Stimulated activated effector memory CD8-positive, alpha-beta T cell treated with anti-CD3 and anti-CD28 coated beads, Interleukin-12 subunit alpha, Interleukin-12 subunit beta, amount 100 ng/mL, for 72 hours (primary cell): ENCODE measurements at regions not wholly inside any gene's neighbourhood (a gene's known extent, or its start where the extent isn't known, plus 50 kb on each side); places are given as distances from the start of the nearest gene placed in this dataset.
"Not testable (repeated sequence)": the region's sequence is repeated elsewhere in the genome, so short reads cannot be mapped to it uniquely, and the experiment has no call there.

Experiments
- ATAC-seq: fragments of 150-1000 bp; cut with Tn5 transposase; 2 replicates; pipeline ENCODE4 v1.10.0; 2021
- DNase-seq, 2 donors: peaks; one replicate each; pipeline ENCODE4 v3.0.0; 2021 to 2022; ENCODE audit warnings: low spot score in 2 of 2
- H3K27ac Mint-ChIP-seq: one replicate; pipeline ENCODE4 v1.8.0; 2022; ENCODE audit warnings: mild to moderate bottlenecking, mixed read lengths
- H3K36me3 Mint-ChIP-seq: one replicate; pipeline ENCODE4 v1.8.0; 2022; ENCODE audit warnings: mild to moderate bottlenecking, mixed read lengths
- H3K4me1 Mint-ChIP-seq: one replicate; pipeline ENCODE4 v1.8.0; 2022; ENCODE audit warnings: mixed read lengths
- H3K4me3 Mint-ChIP-seq: one replicate; pipeline ENCODE4 v1.8.0; 2022; ENCODE audit warnings: mild to moderate bottlenecking, mixed read lengths
- H3K9me3 Mint-ChIP-seq: one replicate; pipeline ENCODE4 v1.8.0; 2022; ENCODE audit warnings: mixed read lengths

DNA sequence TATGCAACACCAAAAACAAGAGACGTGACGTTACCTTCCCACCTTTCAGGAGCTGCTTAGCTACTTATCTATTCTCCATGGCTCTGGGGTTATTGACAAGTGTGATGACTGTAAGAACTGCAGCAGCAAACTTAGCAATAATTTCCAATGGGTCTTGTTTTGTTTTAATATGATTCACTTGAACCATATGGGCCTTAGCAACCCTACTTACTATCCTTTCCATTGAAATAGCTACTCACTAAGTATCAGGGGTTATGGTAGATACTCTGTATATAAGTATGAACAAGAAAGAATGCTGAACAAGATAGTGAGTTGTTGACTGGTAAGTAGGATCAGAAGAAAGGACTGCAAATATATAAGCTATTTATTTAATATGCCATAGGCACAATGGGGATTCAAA lies 69.3 kb upstream of the BBX start:
- Mint-ChIP-seq H3K4me3 (no peak overlapping the region), H3K9me3 (no peaks in the 10 kb centered on the region), H3K36me3 (no peaks in the 10 kb centered on the region), H3K4me1 (peaks cover 6% of the 10 kb centered on the region), H3K27ac (no peak overlapping the region)
- ATAC-seq (peak; percentile 47), DNase-seq (no peak)

DNA sequence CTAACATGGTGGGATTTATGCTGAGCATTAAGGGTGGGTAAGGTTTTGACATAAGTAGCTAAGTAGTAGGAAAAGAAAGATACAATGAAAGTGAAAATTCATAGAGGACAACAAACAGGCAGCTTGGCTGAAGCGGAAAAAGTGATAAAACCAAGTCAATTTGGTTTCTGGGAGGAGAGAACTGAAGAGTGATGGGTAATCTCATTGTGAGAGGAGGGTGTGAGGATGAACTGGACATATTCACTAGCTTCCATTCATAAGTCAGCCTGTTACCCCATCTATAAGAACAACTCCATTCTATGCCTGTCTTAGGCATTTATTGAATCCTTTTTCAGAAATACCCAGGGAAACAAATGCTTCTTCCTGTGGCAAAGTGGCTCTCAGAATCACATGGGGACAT lies 67.1 kb upstream of the BBX start:
- H3K4me3 Mint-ChIP-seq: no peak overlapping the region
- no peaks in the 10 kb centered on the region for H3K36me3 Mint-ChIP-seq
- peaks cover 6% of the 10 kb centered on the region for H3K4me1 Mint-ChIP-seq
- ATAC-seq: no peak
- no peak for DNase-seq
- H3K27ac Mint-ChIP-seq: no peak overlapping the region
- H3K9me3 Mint-ChIP-seq: no peaks in the 10 kb centered on the region

GRCh38 chr3:107456501-107456900 lies 66.3 kb upstream of the BBX start:
- Mint-ChIP-seq H3K9me3 (no peaks in the 10 kb centered on the region), H3K36me3 (no peaks in the 10 kb centered on the region), H3K4me1 (peaks cover 6% of the 10 kb centered on the region), H3K4me3 (no peak overlapping the region), H3K27ac (no peak overlapping the region)
- no peak for ATAC-seq
- DNase-seq: no peak

DNA sequence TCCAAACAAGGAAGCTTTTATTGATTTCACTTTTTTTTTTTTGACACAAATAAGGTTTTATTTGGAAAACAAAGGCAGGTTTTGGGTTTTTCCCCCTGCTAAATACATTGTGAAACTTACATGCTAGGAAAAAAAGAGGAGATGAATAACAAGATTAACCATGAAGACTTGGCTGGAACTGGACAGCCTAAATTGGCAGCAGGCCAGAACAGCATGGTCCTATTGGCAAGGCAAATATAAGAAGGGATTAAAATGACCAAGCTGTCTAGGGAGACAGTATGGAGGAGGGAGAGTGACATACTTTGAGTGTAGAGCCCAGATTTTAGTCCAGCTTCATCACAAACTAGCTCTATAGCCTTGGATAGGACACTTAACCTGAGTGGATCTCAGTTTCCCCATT lies 63.9 kb upstream of the BBX start:
- DNase-seq (no peak), ATAC-seq (no peak)
- Mint-ChIP-seq H3K4me1 (no peaks in the 10 kb centered on the region), H3K27ac (no peak overlapping the region), H3K9me3 (no peaks in the 10 kb centered on the region), H3K4me3 (no peak overlapping the region), H3K36me3 (no peaks in the 10 kb centered on the region)

DNA sequence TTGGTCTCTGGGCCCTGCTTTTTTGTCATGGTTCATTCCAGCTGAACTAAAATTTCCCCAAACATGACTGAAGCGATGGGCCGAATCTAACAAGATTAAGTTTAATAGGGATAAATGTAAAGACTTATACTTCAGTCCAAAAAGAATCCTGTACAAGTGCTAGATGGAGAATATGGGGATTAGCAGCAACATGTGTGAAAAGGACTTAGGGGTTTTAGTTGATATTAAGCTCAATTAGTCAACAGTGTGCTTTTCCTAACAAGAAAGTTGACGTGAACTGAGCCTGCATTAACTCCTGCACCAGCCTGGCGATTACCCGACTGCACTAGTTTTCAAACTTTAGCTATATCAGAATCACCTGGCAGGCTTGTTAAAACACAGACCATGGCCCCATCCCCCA lies 61.0 kb upstream of the BBX start:
- H3K4me1 Mint-ChIP-seq: no peaks in the 10 kb centered on the region

DNA sequence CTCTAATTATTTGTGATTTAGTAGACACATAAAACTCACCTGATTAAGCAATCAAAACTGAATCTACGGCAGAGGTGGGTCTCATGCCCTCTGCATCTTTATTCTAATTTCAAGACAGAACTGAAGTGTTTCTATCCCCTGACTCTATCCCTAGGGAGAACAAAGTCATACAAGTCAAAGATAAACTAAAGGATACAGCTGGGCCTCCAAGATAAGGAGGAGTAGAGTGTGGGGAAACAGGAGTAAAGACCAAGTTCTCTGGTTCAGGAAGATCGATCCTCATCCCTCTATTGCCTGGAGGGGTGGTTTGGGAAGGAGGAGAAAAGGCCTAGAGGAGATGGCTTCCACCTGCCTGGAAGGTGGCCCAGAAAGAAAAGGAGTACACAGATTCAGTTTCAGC lies 58.7 kb upstream of the BBX start:
- Mint-ChIP-seq H3K4me1 (no peaks in the 10 kb centered on the region), H3K4me3 (no peak overlapping the region), H3K9me3 (no peaks in the 10 kb centered on the region), H3K27ac (no peak overlapping the region), H3K36me3 (no peaks in the 10 kb centered on the region)
- no peak for ATAC-seq
- DNase-seq: no peak

More for the DNA sequence above, 61.0 kb upstream of the BBX start:
- DNase-seq (no peak), ATAC-seq (no peak)
- no peaks in the 10 kb centered on the region for H3K36me3 Mint-ChIP-seq
- H3K4me3 Mint-ChIP-seq: no peak overlapping the region
- H3K27ac Mint-ChIP-seq: no peak overlapping the region
- no peaks in the 10 kb centered on the region for H3K9me3 Mint-ChIP-seq

DNA sequence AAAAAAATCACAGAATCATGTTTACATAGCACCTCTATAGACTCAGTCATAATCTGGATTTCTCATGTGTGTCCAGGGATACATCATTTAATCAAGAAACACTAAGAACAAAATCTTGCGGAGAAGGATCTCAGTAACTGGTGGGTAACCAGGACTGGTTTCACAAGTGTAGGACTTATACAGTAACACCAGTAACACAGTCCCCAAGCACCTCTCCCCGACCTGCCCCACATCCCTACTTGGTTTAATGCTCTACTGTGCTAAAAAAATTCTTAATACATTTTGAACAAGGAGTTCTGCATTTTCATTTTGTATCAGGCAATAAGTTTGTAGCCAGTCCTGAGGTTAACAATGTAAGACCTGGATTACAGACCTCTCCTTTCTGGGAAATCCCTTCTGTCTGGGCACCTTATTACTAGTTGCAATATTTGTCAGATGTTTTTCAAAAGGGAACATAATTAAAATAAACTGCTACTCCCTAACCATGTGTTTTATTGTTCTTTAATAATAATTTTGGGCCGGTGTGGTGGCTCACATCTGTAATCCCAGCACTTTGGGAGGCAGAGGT lies 57.6 kb upstream of the BBX start:
- Mint-ChIP-seq H3K36me3 (no peaks in the 10 kb centered on the region), H3K4me3 (no peak overlapping the region), H3K4me1 (no peaks in the 10 kb centered on the region), H3K9me3 (no peaks in the 10 kb centered on the region), H3K27ac (no peak overlapping the region)
- ATAC-seq (peak; percentile 92), DNase-seq (peak in 1 of 2 donors; percentile 57)

DNA sequence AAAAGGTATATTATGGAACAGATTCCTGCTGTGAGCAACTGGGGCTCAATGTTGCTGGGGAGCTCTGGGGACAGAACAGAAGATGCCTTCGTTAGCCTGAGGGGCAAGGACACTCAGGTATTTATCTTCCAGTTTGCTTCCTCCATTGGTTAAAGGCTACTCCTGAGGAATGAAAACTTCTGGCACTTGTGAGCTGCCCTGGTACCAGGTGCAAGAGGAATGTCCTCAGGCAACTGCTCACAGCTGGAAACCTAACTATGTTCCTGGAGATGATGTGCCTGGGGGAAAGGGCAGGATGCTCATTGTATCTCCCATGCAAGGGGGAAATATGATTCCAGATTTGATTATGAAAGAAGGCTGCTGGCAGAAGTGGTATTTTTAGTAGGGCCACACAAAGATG lies 54.0 kb upstream of the BBX start:
- H3K36me3 Mint-ChIP-seq: no peaks in the 10 kb centered on the region
- H3K9me3 Mint-ChIP-seq: peaks cover 4% of the 10 kb centered on the region
- no peak overlapping the region for H3K27ac Mint-ChIP-seq
- no peaks in the 10 kb centered on the region for H3K4me1 Mint-ChIP-seq
- no peak for DNase-seq
- ATAC-seq: no peak
- H3K4me3 Mint-ChIP-seq: no peak overlapping the region

GRCh38 chr3:107470496-107470895 lies 52.3 kb upstream of the BBX start:
- H3K4me1 Mint-ChIP-seq, H3K9me3 Mint-ChIP-seq, H3K27ac Mint-ChIP-seq: not testable (repeated sequence)

More at GRCh38 chr3:107470496-107470895, 52.3 kb upstream of the BBX start:
- not testable (repeated sequence) for H3K4me3 Mint-ChIP-seq, DNase-seq, H3K36me3 Mint-ChIP-seq, ATAC-seq
